LoVo (cell line): ENCODE measurements at regions not wholly inside any gene's neighbourhood (a gene's known extent, or its start where the extent isn't known, plus 50 kb on each side); places are given as distances from the start of the nearest gene placed in this dataset.

Experiments used
- DNase-seq: peaks from one replicate; pipeline ENCODE4 v3.0.0-alpha.2; 2016; ENCODE audit warnings: low spot score

- no peak for DNase-seq
These were observed 671.6 kb downstream of the MATN1 start for GRCh38 chr1:30051777-30052176.

- DNase-seq, result no peak
These were observed 673.6 kb downstream of the MATN1 start for GRCh38 chr1:30049748-30050296.

- no peak for DNase-seq
These were observed 674.5 kb downstream of the MATN1 start for GRCh38 chr1:30048905-30049304.

GRCh38 chr1:30047576-30047975 is 675.8 kb downstream of the MATN1 start:
- no peak for DNase-seq

DNA sequence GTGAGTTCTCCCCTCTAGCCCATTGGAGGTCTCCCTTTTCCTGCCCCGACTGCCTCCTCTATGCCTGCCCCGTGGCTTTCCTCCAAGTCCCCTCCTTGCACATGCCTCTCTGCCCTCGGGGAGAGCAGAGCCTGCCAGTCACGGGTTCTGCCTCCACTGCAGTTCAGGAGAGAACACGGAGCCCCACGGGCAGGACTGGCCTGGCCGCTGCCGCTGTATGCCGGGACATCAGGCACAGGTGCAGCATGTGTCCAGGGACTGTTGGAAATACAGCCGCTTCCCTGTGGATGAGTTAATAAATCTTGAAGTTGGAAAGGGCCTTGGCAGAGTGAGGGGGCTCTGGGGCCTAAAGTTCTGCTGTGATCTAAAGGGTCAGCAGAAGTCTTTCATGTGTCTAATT is 676.6 kb downstream of the MATN1 start:
- no peak for DNase-seq

GRCh38 chr1:30045304-30046090 is 677.9 kb downstream of the MATN1 start:
- DNase-seq, result no peak

DNA sequence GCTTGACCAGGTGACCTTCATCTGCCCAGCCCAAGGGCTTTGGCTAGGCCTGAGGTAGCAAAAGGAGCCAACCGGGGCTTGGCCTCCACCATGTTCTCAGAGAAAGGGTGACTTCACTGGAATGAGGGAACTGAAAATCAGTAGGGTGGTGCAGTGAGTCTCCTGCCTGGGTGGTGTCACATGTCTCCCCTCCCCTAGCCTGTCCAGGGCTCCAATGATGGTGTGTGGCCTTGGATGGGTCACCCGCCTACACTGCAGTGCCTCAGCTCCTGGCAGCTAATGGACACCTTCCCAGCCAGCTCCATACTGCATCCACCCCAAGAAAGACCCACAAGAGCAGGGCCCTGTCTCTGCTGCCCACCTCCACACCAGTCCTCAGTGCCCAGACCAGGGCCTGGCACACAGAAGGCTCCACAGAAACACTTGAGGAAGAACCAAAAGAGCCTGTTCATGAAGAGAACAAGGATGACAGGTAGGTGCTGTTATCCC is 678.7 kb downstream of the MATN1 start:
- no peak for DNase-seq

- no peak for DNase-seq
These were observed 679.5 kb downstream of the MATN1 start for GRCh38 chr1:30043731-30044408.

DNA sequence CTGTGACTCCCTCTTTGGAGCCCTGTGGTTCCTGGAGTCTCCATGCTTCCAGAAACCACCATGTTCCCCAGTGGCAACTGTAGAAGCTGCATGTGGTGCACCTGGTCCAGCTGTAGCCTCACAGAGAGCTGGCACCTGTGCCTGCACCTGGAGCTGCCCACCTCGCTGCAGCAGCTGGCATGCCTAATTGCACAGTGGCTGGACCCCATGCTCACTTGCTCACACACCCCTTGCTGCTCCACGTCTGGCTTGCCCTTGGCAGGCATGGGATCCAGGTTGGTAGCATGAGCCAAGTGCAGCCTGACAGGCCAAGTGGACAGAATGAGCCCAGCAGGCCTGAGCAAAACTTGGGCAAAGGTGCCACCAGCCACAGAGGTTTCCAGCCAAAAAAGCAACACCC is 680.1 kb downstream of the MATN1 start:
- no peak for DNase-seq

GRCh38 chr1:30042438-30043147 is 680.8 kb downstream of the MATN1 start:
- no peak for DNase-seq

- no peak for DNase-seq
These were observed 681.5 kb downstream of the MATN1 start for GRCh38 chr1:30041741-30042437.

- DNase-seq, result no peak
These were observed 683.0 kb downstream of the MATN1 start for GRCh38 chr1:30040081-30041019.

- peak; percentile 28 for DNase-seq
These were observed 683.9 kb downstream of the MATN1 start for GRCh38 chr1:30039354-30040080.

DNA sequence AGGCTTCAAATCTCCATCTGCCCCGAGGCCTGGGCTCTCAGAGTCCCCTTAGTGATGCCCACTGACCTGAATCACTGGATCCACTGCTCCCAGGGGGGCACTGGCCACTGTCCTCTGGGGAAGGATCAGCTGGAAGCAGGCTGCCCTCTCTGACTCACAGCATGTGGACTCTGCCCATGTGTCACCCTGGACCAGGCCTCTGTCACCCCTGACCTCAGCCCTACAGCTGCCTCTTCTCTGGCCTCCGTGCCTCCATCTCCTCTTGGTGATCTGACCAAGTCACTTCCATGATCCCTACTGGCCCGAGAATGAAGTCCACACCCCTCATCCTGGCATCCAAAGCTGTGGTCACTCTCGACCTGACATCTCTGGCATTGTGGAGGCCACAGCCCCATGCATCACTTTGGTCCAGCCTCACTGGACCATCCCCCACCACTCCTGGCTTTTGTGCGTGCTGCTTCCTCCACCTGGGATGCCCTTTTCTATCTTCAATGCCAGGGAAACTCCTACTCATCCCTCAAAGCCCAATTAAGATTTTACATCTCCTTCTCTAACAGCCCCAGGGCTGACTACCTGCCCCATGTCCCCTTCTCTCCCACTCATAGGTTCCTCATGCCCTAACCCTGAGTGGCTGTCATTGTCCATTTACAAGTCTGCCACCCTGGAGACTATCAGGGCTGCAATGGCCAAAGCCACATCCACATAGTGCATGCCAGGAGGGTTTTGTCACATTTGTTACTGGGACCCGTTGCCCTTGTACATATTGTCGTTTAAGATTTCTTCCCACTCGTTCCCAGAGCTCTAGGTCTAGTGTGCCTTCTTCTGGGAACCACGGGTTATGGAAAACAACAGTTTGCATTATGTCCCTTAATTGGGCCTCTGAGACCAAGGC is 685.0 kb downstream of the MATN1 start:
- DNase-seq, result no peak

GRCh38 chr1:30037251-30038118 is 685.9 kb downstream of the MATN1 start:
- no peak for DNase-seq

GRCh38 chr1:30036666-30037065 is 686.7 kb downstream of the MATN1 start:
- no peak for DNase-seq

GRCh38 chr1:30036229-30036547 is 687.2 kb downstream of the MATN1 start:
- DNase-seq, result no peak

DNA sequence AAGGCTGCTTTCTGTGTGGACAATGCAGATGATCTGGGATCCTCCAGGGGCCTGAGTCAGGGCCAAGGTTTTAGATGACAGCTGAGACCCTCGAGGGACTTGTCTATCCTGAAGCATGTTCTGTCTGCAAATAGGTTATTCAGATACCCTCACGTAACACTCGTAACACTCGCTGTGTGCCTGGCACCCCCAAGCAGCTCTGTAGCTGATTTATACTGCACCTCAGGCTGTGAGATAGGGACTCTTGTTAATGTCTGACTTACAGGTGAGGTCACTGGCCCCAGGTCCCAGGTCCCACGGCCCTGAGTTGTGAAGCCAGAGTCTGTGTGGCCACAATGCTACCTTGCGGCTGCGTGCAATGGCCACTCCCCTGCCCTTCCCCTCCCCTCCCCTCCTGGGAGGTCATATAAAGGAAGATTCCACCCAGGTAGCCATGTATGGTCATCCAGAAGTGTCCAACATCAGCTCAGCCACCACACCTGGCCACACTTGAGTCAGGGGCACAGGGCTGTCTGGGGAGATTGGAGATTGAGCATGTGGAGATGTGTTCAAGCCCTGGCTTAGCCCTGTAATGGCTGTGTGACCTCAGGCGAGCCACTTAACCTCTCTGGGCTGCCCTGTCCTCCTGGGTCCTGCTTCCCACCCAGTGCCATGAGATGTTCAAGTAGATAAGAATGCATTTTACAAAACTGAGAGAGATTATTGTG is 687.7 kb downstream of the MATN1 start:
- DNase-seq, result no peak
